ENCODE measurements at regions not wholly inside any gene's neighbourhood (a gene's known extent, or its start where the extent isn't known, plus 50 kb on each side); places are given as distances from the start of the nearest gene placed in this dataset.
"Not testable (repeated sequence)": the region's sequence is repeated elsewhere in the genome, so short reads cannot be mapped to it uniquely, and the experiment has no call there.

GRCh38 chrX:137884813-137885212 is 318.9 kb downstream of the ZIC3 start:
- not testable (repeated sequence) for DNase-seq

GRCh38 chrX:137891431-137891830 is 325.5 kb downstream of the ZIC3 start:
- DNase-seq, result no peak

- DNase-seq, result no peak
Observed at GRCh38 chrX:137896123-137896522, 330.2 kb downstream of the ZIC3 start.

- no peak for DNase-seq
Observed at GRCh38 chrX:137915466-137915865, 349.5 kb downstream of the ZIC3 start.

DNA sequence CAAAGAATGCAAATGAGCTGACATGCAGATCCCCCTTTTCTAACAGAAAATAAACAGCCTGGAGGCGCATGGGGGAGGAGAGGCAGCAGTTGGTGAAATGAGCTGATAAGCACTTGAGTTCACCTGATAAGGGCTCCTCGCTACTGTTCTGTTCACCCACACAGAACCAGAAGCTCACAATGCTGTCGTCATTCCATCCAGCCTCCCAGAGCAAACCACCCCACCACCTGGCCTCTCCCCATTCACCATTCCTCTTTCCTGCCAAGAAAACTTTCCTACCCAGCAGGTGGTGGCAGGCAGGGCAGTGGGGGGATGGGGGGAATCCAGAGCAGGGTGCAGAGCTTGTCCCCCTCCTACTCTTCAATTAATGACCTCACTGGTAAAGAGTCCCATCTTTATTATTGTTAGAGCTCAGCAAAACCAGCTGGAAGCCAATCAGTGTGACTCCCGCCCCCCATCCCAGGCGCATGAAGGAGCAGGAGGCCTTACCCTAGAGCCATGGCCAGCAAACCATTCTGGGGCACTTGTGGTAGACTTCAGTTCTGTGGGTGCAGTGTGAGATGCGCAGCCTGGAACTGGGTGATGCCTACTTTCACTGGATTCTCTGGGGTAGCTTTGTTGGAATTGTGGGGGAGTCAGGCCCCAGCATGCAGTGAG is 350.3 kb downstream of the ZIC3 start:
- no peak for DNase-seq

DNA sequence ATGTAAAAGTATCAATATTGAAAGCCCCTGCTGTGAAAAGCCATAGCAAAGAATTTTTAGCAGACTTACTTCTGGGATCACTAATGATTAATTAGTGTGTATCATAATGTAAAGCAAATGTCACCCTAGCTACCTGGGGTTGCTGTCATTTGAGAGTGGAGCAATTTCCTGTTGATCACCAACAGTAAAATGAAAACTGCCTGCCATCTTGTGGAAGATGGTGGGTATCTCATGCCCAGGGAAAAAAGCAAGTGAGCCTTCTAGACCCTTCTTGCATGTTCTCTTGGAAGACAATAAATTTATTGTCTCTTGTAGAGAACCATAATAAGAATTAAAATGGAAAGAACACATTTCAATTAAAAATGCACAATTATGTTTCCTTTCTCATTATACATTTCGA is 360.2 kb downstream of the ZIC3 start:
- no peak for DNase-seq

GRCh38 chrX:137929951-137930350 is 364.0 kb downstream of the ZIC3 start:
- DNase-seq, result no peak

DNA sequence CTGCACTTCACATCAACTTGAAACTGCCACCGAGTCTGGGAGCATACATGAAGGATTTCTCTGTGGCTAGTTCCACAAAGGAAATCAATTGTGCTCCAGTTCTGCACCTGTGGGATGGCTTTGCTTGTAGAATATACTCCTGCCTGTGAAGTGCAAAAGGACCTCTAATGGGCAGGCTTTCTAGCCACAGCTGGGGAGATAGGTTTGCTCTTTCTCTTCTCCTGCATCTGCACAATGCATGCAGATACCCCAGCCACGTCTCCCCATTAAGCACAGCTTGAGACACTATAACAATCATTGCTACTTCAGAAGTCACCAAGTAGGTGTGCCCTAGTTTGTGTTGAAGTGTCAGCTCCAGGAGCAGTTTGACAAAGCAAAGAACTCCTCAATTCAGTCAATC is 364.6 kb downstream of the ZIC3 start:
- no peak for DNase-seq

DNA sequence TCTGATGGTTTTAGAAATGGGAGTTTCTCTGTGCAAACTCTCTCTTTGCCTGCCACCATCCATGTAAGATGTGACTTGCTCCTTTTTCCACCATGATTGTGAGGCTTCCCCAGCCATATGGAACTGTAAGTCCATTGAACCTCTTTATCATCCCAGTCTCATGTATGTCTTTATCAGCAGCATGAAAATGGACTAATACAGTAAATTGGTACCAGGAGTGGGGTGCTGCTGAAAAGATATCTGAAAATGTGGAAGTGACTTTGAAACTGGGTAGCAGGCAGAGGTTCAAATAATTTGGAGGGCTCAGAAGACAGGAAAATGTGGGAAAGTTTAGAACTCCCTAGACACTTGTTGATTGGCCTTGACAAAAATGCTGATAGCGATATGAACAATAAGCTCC is 368.3 kb downstream of the ZIC3 start:
- not testable (repeated sequence) for DNase-seq

- DNase-seq, result not testable (repeated sequence)
Observed at GRCh38 chrX:137934887-137935286, 369.0 kb downstream of the ZIC3 start.

DNA sequence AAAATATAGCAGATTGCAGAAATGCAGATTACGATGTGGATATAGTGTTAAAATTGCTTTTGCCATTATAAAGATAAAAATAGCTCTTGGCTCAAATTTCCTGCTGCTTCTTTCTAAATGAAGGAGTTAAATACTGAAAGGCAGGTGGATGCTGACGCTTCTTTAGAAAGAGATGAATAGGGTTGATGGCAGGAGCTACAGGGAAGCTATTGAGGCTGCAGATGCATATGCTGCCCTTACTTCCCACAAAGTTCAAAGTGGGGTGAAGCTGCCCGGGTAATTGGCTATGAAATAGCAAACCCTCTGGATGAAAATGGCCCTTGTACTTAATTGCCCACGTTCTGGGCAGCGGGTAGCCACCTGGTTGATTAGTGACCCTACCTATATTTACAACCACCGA is 379.5 kb downstream of the ZIC3 start:
- DNase-seq, result no peak

- no peak for DNase-seq
Observed at GRCh38 chrX:137969191-137969590, 403.3 kb downstream of the ZIC3 start.

DNA sequence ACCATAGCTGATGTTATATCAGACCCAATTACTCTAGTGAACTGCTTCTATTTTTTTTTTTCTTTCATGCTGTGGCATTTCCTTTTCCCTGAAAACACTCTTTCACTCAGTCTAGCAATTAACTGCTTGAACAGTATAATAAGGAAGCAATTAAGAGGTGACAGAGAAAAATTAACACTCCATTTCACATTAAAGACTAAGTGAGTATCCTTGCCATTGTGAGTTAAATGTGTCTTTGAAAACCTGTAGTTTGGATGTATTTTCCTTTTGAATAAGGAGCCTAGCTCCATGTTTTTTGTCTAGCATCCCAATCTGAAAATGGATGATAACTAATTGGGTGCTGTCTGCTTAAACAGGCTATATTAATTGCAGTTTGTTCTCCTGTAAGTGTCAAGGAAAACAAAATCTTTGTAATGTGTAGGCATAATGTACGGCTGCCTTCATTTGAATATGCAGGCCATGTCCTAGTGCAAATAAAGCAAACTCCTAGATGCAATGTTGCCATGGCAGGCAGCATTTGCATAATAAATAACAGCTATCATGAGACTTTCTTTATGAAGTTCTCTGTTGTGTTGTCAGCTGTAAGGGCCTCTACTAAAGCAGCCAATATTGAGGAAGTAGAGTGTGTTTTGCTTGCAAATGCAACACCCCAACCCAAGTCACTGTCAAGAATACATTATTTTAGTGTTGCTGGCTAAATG is 416.7 kb downstream of the ZIC3 start:
- DNase-seq, result no peak

GRCh38 chrX:137988470-137988869 is 422.5 kb downstream of the ZIC3 start:
- DNase-seq, result no peak

- no peak for DNase-seq
Observed at GRCh38 chrX:137998619-137999018, 432.7 kb downstream of the ZIC3 start.

DNA sequence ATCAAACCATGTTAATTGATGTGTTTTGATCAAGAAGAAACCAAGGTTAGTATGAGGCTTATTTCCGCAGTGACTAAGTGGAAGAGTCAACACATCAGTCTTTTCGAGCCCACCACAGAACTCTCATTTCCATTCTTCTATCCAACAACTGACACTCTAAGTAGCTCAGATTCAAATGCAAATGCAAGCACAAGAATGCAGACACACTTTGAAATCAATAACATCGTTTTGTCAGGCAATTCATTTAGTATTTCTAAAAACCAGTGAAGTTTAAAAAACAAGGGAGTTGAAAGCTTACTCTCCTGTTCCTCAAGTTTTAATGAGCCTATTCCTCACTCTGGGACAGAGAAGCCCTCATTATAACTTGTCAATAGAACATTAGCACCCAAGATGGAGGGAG is 433.1 kb downstream of the ZIC3 start:
- no peak for DNase-seq

- no peak for DNase-seq
Observed at GRCh38 chrX:137999552-137999951, 433.6 kb downstream of the ZIC3 start.

GRCh38 chrX:138001226-138001625 is 435.3 kb downstream of the ZIC3 start:
- no peak for DNase-seq

DNA sequence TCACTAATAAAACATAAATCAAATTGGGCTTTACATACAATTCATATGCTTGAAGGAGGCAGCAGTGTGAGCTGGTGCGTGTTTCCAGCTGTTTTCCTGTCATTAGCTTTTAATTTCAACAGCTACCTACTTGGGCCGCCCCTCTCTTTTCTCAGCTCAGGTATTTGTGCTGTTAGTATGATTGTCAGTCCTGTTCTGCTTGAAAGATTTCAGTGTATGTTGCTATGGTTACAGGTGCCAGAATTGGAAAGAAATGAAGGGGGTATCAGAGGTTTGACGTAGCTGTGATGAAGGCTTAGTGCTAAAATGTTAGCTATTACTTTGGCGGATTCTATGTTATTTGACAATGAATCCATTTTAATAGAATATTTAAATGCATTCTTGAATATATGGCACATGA is 440.3 kb downstream of the ZIC3 start:
- no peak for DNase-seq

- DNase-seq, result no peak
Observed at GRCh38 chrX:138008281-138008680, 442.4 kb downstream of the ZIC3 start.

- no peak for DNase-seq
Observed at GRCh38 chrX:138011468-138011867, 445.5 kb downstream of the ZIC3 start.

DNA sequence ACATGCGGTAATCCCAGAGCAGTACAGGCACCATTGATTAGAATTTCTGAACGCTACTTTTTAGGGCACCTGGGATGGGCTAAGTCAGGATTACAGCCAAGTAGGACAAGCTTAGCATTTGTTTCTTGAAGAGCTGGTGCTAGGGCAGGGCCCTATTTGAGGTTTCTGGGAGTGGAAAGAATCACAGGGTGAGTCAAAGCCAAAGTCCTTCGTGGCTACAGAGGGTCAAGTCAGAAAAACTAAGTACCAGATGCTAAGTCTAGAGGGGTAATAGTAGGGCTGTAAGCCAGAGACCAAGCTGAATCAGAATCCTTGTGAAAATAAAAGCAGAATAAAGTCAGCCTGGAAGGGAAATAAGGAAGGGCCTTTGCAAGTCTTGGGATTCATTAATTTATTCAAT is 448.6 kb downstream of the ZIC3 start:
- DNase-seq, result no peak

GRCh38 chrX:138018145-138018799 is 452.3 kb downstream of the ZIC3 start:
- no peak for DNase-seq

DNA sequence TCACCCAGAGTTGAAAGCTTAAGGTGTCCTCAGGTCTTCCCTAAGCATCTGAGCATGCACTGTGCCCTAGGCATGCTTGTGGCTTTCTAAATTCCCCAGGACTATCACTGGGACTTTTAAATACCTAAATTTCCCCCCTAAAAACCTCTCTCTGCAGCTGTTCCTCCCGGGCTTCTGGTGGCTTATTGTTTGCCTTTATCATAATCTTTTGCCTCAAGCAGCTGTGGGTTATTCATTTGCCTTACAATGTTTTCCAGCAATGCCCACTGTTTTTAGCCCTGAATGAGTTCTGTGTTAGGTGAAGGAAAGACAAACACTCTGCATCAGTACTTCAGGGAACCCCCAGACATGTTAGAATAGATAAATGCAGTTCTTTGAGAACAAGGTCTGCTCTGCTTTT is 455.0 kb downstream of the ZIC3 start:
- DNase-seq, result no peak
